Adrenal gland (tissue), 5 donors: ENCODE measurements at regions not wholly inside any gene's neighbourhood (a gene's known extent, or its start where the extent isn't known, plus 50 kb on each side); places are given as distances from the start of the nearest gene placed in this dataset.

Experiments used
- CTCF ChIP-seq, 6 experiments: fragments of 450-650 bp in 4 of 6; fragments of 200-600 bp in 2 of 6; sonication (generic) in 1 of 6; IDR thresholded peaks; 1 replicate in 5 of 6; 2 replicates in 1 of 6; pipeline versions ENCODE4 v1.5.1 to v1.8.0; 2016 to 2021; ENCODE audit warnings: antibody characterized with exemption in 6 of 6, mild to moderate bottlenecking in 2 of 6, moderate library complexity in 1 of 6
- POLR2A ChIP-seq, 2 donors: fragments of 450-650 bp; IDR thresholded peaks; one replicate each; pipeline ENCODE4 v1.6.1; 2017; ENCODE audit warnings: antibody characterized with exemption in 2 of 2, mild to moderate bottlenecking in 2 of 2, moderate library complexity in 1 of 2
- donor health status: DM: no; HTN: no; CAD: no.

DNA sequence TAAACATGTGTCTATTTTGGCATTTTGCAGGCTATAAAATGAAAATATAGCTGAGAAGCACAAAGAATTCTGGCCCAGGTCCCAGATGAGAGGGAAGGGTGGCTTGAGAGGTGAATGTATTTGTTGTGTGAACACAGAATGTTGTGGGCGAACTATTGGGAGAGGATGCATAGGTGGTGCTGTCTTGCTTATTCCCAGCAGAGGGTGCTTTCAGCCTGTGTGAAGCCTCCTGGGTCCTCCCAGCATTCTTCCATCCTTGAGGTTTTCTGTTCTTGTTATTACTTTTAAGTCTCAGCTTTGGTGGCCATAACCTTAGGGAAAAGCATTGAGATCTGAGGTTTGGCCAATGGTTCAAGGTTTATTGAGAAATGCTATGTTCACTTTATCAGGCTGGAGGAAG, 108.7 kb upstream of the SNX19 start:
- TF ChIP-seq POLR2A (IDR thresholded peaks at IDR 0.05) (no peak), CTCF (IDR thresholded peaks at IDR 0.05) (peak; percentile 19 to 46 (median 38))
